NCI-H1694 treated with DMSO at 0.1 percent for 48 hours (cell line): ENCODE measurements at regions not wholly inside any gene's neighbourhood (a gene's known extent, or its start where the extent isn't known, plus 50 kb on each side); places are given as distances from the start of the nearest gene placed in this dataset.
"Not testable (repeated sequence)": the region's sequence is repeated elsewhere in the genome, so short reads cannot be mapped to it uniquely, and the experiment has no call there.

ENCODE experiments used
- DNase-seq: peaks from one replicate; lab custom pipeline; 2025; lab: John Stamatoyannopoulos, UW

- no peak for DNase-seq
Measured at GRCh38 chr1:188599313-188599712, 1770.6 kb downstream of the PLA2G4A start.

GRCh38 chr1:188611432-188611831 lies 1782.7 kb downstream of the PLA2G4A start:
- DNase-seq = no peak

- no peak for DNase-seq
Measured at GRCh38 chr1:188615321-188615720, 1786.6 kb downstream of the PLA2G4A start.

- DNase-seq = no peak
Measured at GRCh38 chr1:188620236-188620635, 1791.5 kb downstream of the PLA2G4A start.

- DNase-seq = no peak
Measured at GRCh38 chr1:188641566-188642211, 1812.9 kb downstream of the PLA2G4A start.

GRCh38 chr1:188642704-188643103 lies 1814.0 kb downstream of the PLA2G4A start:
- DNase-seq = no peak

- no peak for DNase-seq
Measured at GRCh38 chr1:188652678-188653077, 1823.9 kb downstream of the PLA2G4A start.

GRCh38 chr1:188655966-188656365 lies 1821.7 kb downstream of the BRINP3 start:
- DNase-seq = not testable (repeated sequence)

- DNase-seq = no peak
Measured at GRCh38 chr1:188660572-188660971, 1817.1 kb downstream of the BRINP3 start.

- DNase-seq = no peak
Measured at GRCh38 chr1:188665477-188665876, 1812.2 kb downstream of the BRINP3 start.

GRCh38 chr1:188668083-188668482 lies 1809.6 kb downstream of the BRINP3 start:
- no peak for DNase-seq

GRCh38 chr1:188669728-188670382 lies 1807.8 kb downstream of the BRINP3 start:
- peak; percentile 9 for DNase-seq

GRCh38 chr1:188670837-188671236 lies 1806.8 kb downstream of the BRINP3 start:
- DNase-seq = no peak

GRCh38 chr1:188672153-188672552 lies 1805.5 kb downstream of the BRINP3 start:
- no peak for DNase-seq

- DNase-seq = peak; percentile 16
Measured at GRCh38 chr1:188689542-188689941, 1788.1 kb downstream of the BRINP3 start.

GRCh38 chr1:188700116-188700515 lies 1777.5 kb downstream of the BRINP3 start:
- no peak for DNase-seq

- no peak for DNase-seq
Measured at GRCh38 chr1:188706742-188707141, 1770.9 kb downstream of the BRINP3 start.

- DNase-seq = no peak
Measured at GRCh38 chr1:188708795-188709535, 1768.7 kb downstream of the BRINP3 start.

GRCh38 chr1:188715566-188715965 lies 1762.1 kb downstream of the BRINP3 start:
- DNase-seq = no peak

- DNase-seq = no peak
Measured at GRCh38 chr1:188719735-188720134, 1757.9 kb downstream of the BRINP3 start.

- DNase-seq = no peak
Measured at GRCh38 chr1:188723332-188724020, 1754.2 kb downstream of the BRINP3 start.

- DNase-seq = no peak
Measured at GRCh38 chr1:188729039-188729438, 1748.6 kb downstream of the BRINP3 start.

- DNase-seq = no peak
Measured at GRCh38 chr1:188735567-188735966, 1742.1 kb downstream of the BRINP3 start.
